ENCODE measurements at regions not wholly inside any gene's neighbourhood (a gene's known extent, or its start where the extent isn't known, plus 50 kb on each side); places are given as distances from the start of the nearest gene placed in this dataset.

- TF ChIP-seq JUND (IDR thresholded peaks at IDR 0.05; ENCODE audit: low read depth) = no peak
- no peak for DNase-seq (ENCODE audit: low read depth in 1 of 2, low spot score in 1 of 2)
- in situ Hi-C loops (cut with HindIII; ENCODE audit: low pct_unique_long_range_greater_than_20kb, low sequenced_read_pairs) = no loop called here
Measured at GRCh38 chr17:77458202-77459017, 317.6 kb downstream of the SEC14L1 start.

GRCh38 chr17:77459018-77459755 lies 318.4 kb downstream of the SEC14L1 start:
- in situ Hi-C loops (cut with HindIII; ENCODE audit: low pct_unique_long_range_greater_than_20kb, low sequenced_read_pairs) = no loop called here
- DNase-seq (ENCODE audit: low read depth in 1 of 2, low spot score in 1 of 2) = no peak
- no peak for TF ChIP-seq JUND (IDR thresholded peaks at IDR 0.05; ENCODE audit: low read depth)

GRCh38 chr17:77460514-77461046 lies 319.8 kb downstream of the SEC14L1 start:
- no peak for TF ChIP-seq JUND (IDR thresholded peaks at IDR 0.05; ENCODE audit: low read depth)
- DNase-seq (ENCODE audit: low read depth in 1 of 2, low spot score in 1 of 2) = no peak
- in situ Hi-C loops (cut with HindIII; ENCODE audit: low pct_unique_long_range_greater_than_20kb, low sequenced_read_pairs) = no loop called here

- DNase-seq (ENCODE audit: low read depth in 1 of 2, low spot score in 1 of 2) = no peak
- in situ Hi-C loops (cut with HindIII; ENCODE audit: low pct_unique_long_range_greater_than_20kb, low sequenced_read_pairs) = no loop called here
- no peak for TF ChIP-seq JUND (IDR thresholded peaks at IDR 0.05; ENCODE audit: low read depth)
Measured at GRCh38 chr17:77461277-77462057, 320.7 kb downstream of the SEC14L1 start.

GRCh38 chr17:77462090-77462489 lies 321.3 kb downstream of the SEC14L1 start:
- in situ Hi-C loops (cut with HindIII; ENCODE audit: low pct_unique_long_range_greater_than_20kb, low sequenced_read_pairs) = no loop called here
- no peak for TF ChIP-seq JUND (IDR thresholded peaks at IDR 0.05; ENCODE audit: low read depth)
- no peak for DNase-seq (ENCODE audit: low read depth in 1 of 2, low spot score in 1 of 2)

GRCh38 chr17:77462553-77463497 lies 322.1 kb downstream of the SEC14L1 start:
- TF ChIP-seq JUND (IDR thresholded peaks at IDR 0.05; ENCODE audit: low read depth) = no peak
- in situ Hi-C loops (cut with HindIII; ENCODE audit: low pct_unique_long_range_greater_than_20kb, low sequenced_read_pairs) = no loop called here
- no peak for DNase-seq (ENCODE audit: low read depth in 1 of 2, low spot score in 1 of 2)

GRCh38 chr17:77464988-77465357 lies 324.2 kb downstream of the SEC14L1 start:
- TF ChIP-seq JUND (IDR thresholded peaks at IDR 0.05; ENCODE audit: low read depth) = no peak
- DNase-seq (ENCODE audit: low read depth in 1 of 2, low spot score in 1 of 2) = no peak
- in situ Hi-C loops (cut with HindIII; ENCODE audit: low pct_unique_long_range_greater_than_20kb, low sequenced_read_pairs) = no loop called here

GRCh38 chr17:77465358-77466041 lies 324.7 kb downstream of the SEC14L1 start:
- no peak for DNase-seq (ENCODE audit: low read depth in 1 of 2, low spot score in 1 of 2)
- TF ChIP-seq JUND (IDR thresholded peaks at IDR 0.05; ENCODE audit: low read depth) = no peak
- in situ Hi-C loops (cut with HindIII; ENCODE audit: low pct_unique_long_range_greater_than_20kb, low sequenced_read_pairs) = no loop called here

- no peak for DNase-seq (ENCODE audit: low read depth in 1 of 2, low spot score in 1 of 2)
- no peak for TF ChIP-seq JUND (IDR thresholded peaks at IDR 0.05; ENCODE audit: low read depth)
- in situ Hi-C loops (cut with HindIII; ENCODE audit: low pct_unique_long_range_greater_than_20kb, low sequenced_read_pairs) = no loop called here
Measured at GRCh38 chr17:77466140-77466539, 325.4 kb downstream of the SEC14L1 start.

- in situ Hi-C loops (cut with HindIII; ENCODE audit: low pct_unique_long_range_greater_than_20kb, low sequenced_read_pairs) = no loop called here
- DNase-seq (ENCODE audit: low read depth in 1 of 2, low spot score in 1 of 2) = no peak
- no peak for TF ChIP-seq JUND (IDR thresholded peaks at IDR 0.05; ENCODE audit: low read depth)
Measured at GRCh38 chr17:77466596-77467223, 325.9 kb downstream of the SEC14L1 start.

- DNase-seq (ENCODE audit: low read depth in 1 of 2, low spot score in 1 of 2) = no peak
- in situ Hi-C loops (cut with HindIII; ENCODE audit: low pct_unique_long_range_greater_than_20kb, low sequenced_read_pairs) = no loop called here
- TF ChIP-seq JUND (IDR thresholded peaks at IDR 0.05; ENCODE audit: low read depth) = no peak
Measured at GRCh38 chr17:77467521-77467920, 326.8 kb downstream of the SEC14L1 start.

Measured in T47D (cell line).